H1 (cell line): ENCODE measurements at regions not wholly inside any gene's neighbourhood (a gene's known extent, or its start where the extent isn't known, plus 50 kb on each side); places are given as distances from the start of the nearest gene placed in this dataset.

Experiments
- CTCF ChIA-PET: fragments of 300-600 bp; sonication (Branson Sonifier 250); formaldehyde crosslinking; loops from one replicate; lab custom pipeline; 2021; ENCODE audit not compliant: partially characterized antibody; lab: Charles Lee
- POLR2A ChIA-PET: fragments of 300-600 bp; sonication (Branson Sonifier 250); formaldehyde crosslinking; loops from one replicate; lab custom pipeline; 2021; ENCODE audit warnings: inconsistent platforms; ENCODE audit not compliant: partially characterized antibody; lab: Charles Lee
- DNase-seq, 2 experiments: peaks; one replicate each; pipeline versions ENCODE4 v3.0.0 to v3.0.0-alpha.2; 2010 to 2022; ENCODE audit warnings: low spot score in 2 of 2, low read depth in 1 of 2, mixed read lengths in 1 of 2
- FAIRE-seq: peaks from 2 replicates; lab custom pipeline; 2011; peaks lifted over from hg19 to GRCh38; lab: Jason Lieb, UNC
- H2AFZ ChIP-seq: 2 replicates; pipeline ENCODE4 v1.8.1; 2012; ENCODE audit warnings: low read length, inconsistent platforms
- H2AK5ac ChIP-seq: 2 replicates; pipeline ENCODE4 v1.6.1; 2013; ENCODE audit warnings: low read depth, low read length
- H2BK120ac ChIP-seq: replicated peaks from 2 replicates; pipeline ENCODE3; 2013; ENCODE audit warnings: low read depth, low read length, inconsistent platforms
- H2BK12ac ChIP-seq: 2 replicates; pipeline ENCODE4 v1.6.1; 2013; ENCODE audit warnings: low read depth, low read length
- H2BK15ac ChIP-seq: 2 replicates; pipeline ENCODE4 v1.6.1; 2013; ENCODE audit warnings: low read length
- H2BK20ac ChIP-seq: 2 replicates; pipeline ENCODE4 v1.6.1; 2013; ENCODE audit warnings: low read length
- H2BK5ac ChIP-seq: 2 replicates; pipeline ENCODE4 v1.6.1; 2013; ENCODE audit warnings: low read depth, low read length
- H3K14ac ChIP-seq: 2 replicates; pipeline ENCODE4 v1.6.1; 2013; ENCODE audit warnings: inconsistent platforms; ENCODE audit not compliant: insufficient read length
- H3K18ac ChIP-seq: 2 replicates; pipeline ENCODE4 v1.6.1; 2013; ENCODE audit warnings: low read length; ENCODE audit errors: extremely low read depth
- H3K23ac ChIP-seq: 2 replicates; pipeline ENCODE4 v1.6.1; 2013; ENCODE audit warnings: inconsistent platforms; ENCODE audit not compliant: insufficient read length
- H3K23me2 ChIP-seq: 2 replicates; pipeline ENCODE4 v1.6.1; 2013; ENCODE audit warnings: low read depth, low read length
- H3K27ac ChIP-seq: 2 replicates; pipeline ENCODE4 v1.6.1; 2011; ENCODE audit warnings: low read depth, low read length, inconsistent platforms
- H3K27me3 ChIP-seq, 4 experiments: replicated peaks in 1 of 4; 1 replicate in 1 of 4; 2 replicates in 3 of 4; pipeline versions ENCODE4 v1.6.1 to v1.8.1; 2011 to 2013; ENCODE audit warnings: low read length in 3 of 4, mild to moderate bottlenecking in 3 of 4, inconsistent platforms in 2 of 4, mixed read lengths in 2 of 4, moderate library complexity in 1 of 4; ENCODE audit not compliant: control insufficient read depth in 3 of 4, insufficient read depth in 3 of 4; ENCODE audit errors: extremely low read depth in 1 of 4
- H3K36me3 ChIP-seq, 4 experiments: 2 replicates each; pipeline versions ENCODE4 v1.6.1 to v1.8.1; 2011 to 2013; ENCODE audit warnings: mild to moderate bottlenecking in 4 of 4, low read length in 3 of 4, moderate library complexity in 2 of 4, control low read depth in 1 of 4, inconsistent platforms in 1 of 4; ENCODE audit not compliant: insufficient read depth in 4 of 4, control insufficient read depth in 2 of 4
- H3K4ac ChIP-seq: replicated peaks from 2 replicates; pipeline ENCODE3; 2013; ENCODE audit warnings: low read length, low read depth, mixed read lengths, inconsistent platforms; ENCODE audit not compliant: insufficient read length
- H3K4me1 ChIP-seq, 4 experiments: replicated peaks in 1 of 4; 1 replicate in 1 of 4; 2 replicates in 3 of 4; pipeline versions ENCODE4 v1.6.1 to v1.8.1; 2011 to 2013; ENCODE audit warnings: low read length in 3 of 4, inconsistent platforms in 2 of 4, mixed read lengths in 1 of 4; ENCODE audit not compliant: insufficient read depth in 4 of 4, control insufficient read depth in 3 of 4
- H3K4me2 ChIP-seq, 2 experiments: 2 replicates each; pipeline versions ENCODE4 v1.6.1 to v1.8.1; 2011 to 2013; ENCODE audit warnings: low read depth in 2 of 2, low read length in 2 of 2, control low read depth in 1 of 2, inconsistent platforms in 1 of 2, mild to moderate bottlenecking in 1 of 2; ENCODE audit not compliant: insufficient read depth in 1 of 2
- H3K4me3 ChIP-seq, 4 experiments: fragments of 200-600, 300-600 bp in 1 of 4; sonication (generic), shearing (Covaris generic), sonication (Bioruptor Twin) in 1 of 4; 2 replicates each; pipeline versions ENCODE4 v1.5.1 to v1.8.1; 2011 to 2016; ENCODE audit warnings: low read length in 4 of 4, low read depth in 3 of 4, control low read depth in 2 of 4, inconsistent platforms in 2 of 4, mild to moderate bottlenecking in 2 of 4, mixed read lengths in 1 of 4, moderate library complexity in 1 of 4; ENCODE audit not compliant: insufficient read depth in 2 of 4; ENCODE audit errors: extremely low read depth in 1 of 4
- H3K56ac ChIP-seq: replicated peaks from 2 replicates; pipeline ENCODE3; 2013; ENCODE audit warnings: low read depth, mild to moderate bottlenecking, mixed read lengths, low read length, inconsistent platforms; ENCODE audit not compliant: insufficient read length
- H3K79me1 ChIP-seq: 2 replicates; pipeline ENCODE4 v1.6.1; 2013; ENCODE audit warnings: low read depth, low read length, control low read depth
- H3K79me2 ChIP-seq, 2 experiments: 2 replicates each; pipeline versions ENCODE4 v1.6.1 to v1.8.1; 2012 to 2013; ENCODE audit warnings: low read length in 2 of 2, mild to moderate bottlenecking in 2 of 2, inconsistent platforms in 1 of 2; ENCODE audit not compliant: insufficient read depth in 2 of 2, control insufficient read depth in 1 of 2
- H3K9ac ChIP-seq, 4 experiments: replicated peaks in 1 of 4; 1 replicate in 1 of 4; 2 replicates in 3 of 4; pipeline versions ENCODE4 v1.6.1 to v1.8.1; 2011 to 2013; ENCODE audit warnings: low read depth in 3 of 4, low read length in 3 of 4, control low read depth in 2 of 4, mild to moderate bottlenecking in 2 of 4, moderate library complexity in 2 of 4, inconsistent platforms in 1 of 4; ENCODE audit errors: extremely low read depth in 1 of 4
- H3K9me3 ChIP-seq, 2 experiments: 2 replicates each; pipeline versions ENCODE4 v1.6.1 to v1.8.1; 2012 to 2013; ENCODE audit warnings: mild to moderate bottlenecking in 2 of 2, moderate library complexity in 2 of 2, control low read depth in 1 of 2, inconsistent platforms in 1 of 2, low read depth in 1 of 2, low read length in 1 of 2, mixed read lengths in 1 of 2; ENCODE audit not compliant: insufficient read depth in 2 of 2
- H4K20me1 ChIP-seq, 2 experiments: replicated peaks in 1 of 2; 2 replicates each; pipeline versions ENCODE3 to v1.8.1; 2011 to 2013; ENCODE audit warnings: inconsistent platforms in 2 of 2, low read length in 2 of 2, mild to moderate bottlenecking in 1 of 2; ENCODE audit not compliant: insufficient read depth in 2 of 2, control insufficient read depth in 1 of 2
- H4K5ac ChIP-seq: 2 replicates; pipeline ENCODE4 v1.6.1; 2013; ENCODE audit warnings: low read length, low read depth, mixed read lengths, inconsistent platforms; ENCODE audit not compliant: insufficient read length
- H4K8ac ChIP-seq: 2 replicates; pipeline ENCODE4 v1.8.0; 2013; ENCODE audit warnings: mild to moderate bottlenecking, moderate library complexity, low read length, inconsistent platforms; ENCODE audit not compliant: insufficient read depth; ENCODE audit errors: extremely low read depth
- H4K91ac ChIP-seq: replicated peaks from 2 replicates; pipeline ENCODE3; 2013; ENCODE audit warnings: low read length, mixed read lengths, inconsistent platforms; ENCODE audit not compliant: insufficient read length
- ASH2L ChIP-seq: fragments of 200-600, 300-600 bp; sonication (generic); IDR thresholded peaks from one replicate; pipeline ENCODE4 v1.7.1; 2017; ENCODE audit warnings: low read length
- BCL11A ChIP-seq, 2 experiments: IDR thresholded peaks; one replicate each; pipeline ENCODE4 v1.6.1; 2011; ENCODE audit warnings: low read depth in 2 of 2, low read length in 2 of 2, mild to moderate bottlenecking in 2 of 2
- CBX8 ChIP-seq: fragments of 300-800, 300-1000 bp; sonication (generic); IDR thresholded peaks from 2 replicates; pipeline ENCODE4 v1.7.1; 2016; ENCODE audit warnings: low read depth, low read length, borderline replicate concordance
- KDM1A ChIP-seq: fragments of 200-600, 300-600 bp; sonication (generic); IDR thresholded peaks from 2 replicates; pipeline ENCODE4 v1.7.1; 2016; ENCODE audit warnings: mild to moderate bottlenecking, low read length, borderline replicate concordance
- NANOG ChIP-seq: IDR thresholded peaks from 2 replicates; pipeline ENCODE4 v1.6.1; 2011; ENCODE audit warnings: low read length, low read depth, mild to moderate bottlenecking, inconsistent platforms; ENCODE audit not compliant: insufficient read depth, poor library complexity, severe bottlenecking
- NRF1 ChIP-seq: IDR thresholded peaks from 2 replicates; pipeline ENCODE4 v1.6.1; 2011; ENCODE audit warnings: mild to moderate bottlenecking, low read depth, low read length, improper control_type of control experiment
- PHF8 ChIP-seq: fragments of 200-600 bp; sonication (generic); conservative IDR thresholded peaks from 2 replicates; pipeline ENCODE4 v1.7.1; 2012; ENCODE audit warnings: low read depth, mild to moderate bottlenecking, inconsistent platforms, low read length, moderate library complexity
- POLR2A ChIP-seq, 2 experiments: IDR thresholded peaks; 1 replicate in 1 of 2; 2 replicates in 1 of 2; pipeline ENCODE4 v1.6.1; 2011; ENCODE audit warnings: low read depth in 2 of 2, low read length in 2 of 2, mild to moderate bottlenecking in 2 of 2; ENCODE audit errors: control extremely low read depth in 1 of 2
- POU5F1 ChIP-seq: IDR thresholded peaks from 2 replicates; pipeline ENCODE4 v1.6.1; 2011; ENCODE audit warnings: low read depth, mild to moderate bottlenecking, low read length, moderate library complexity
- RFX5 ChIP-seq: IDR thresholded peaks from 2 replicates; pipeline ENCODE4 v1.6.1; 2011; ENCODE audit warnings: low read depth, low read length, improper control_type of control experiment, borderline replicate concordance
- SP1 ChIP-seq: IDR thresholded peaks from 2 replicates; pipeline ENCODE4 v1.6.1; 2011; ENCODE audit warnings: low read depth, low read length
- TAF1 ChIP-seq: IDR thresholded peaks from 2 replicates; pipeline ENCODE4 v1.6.1; 2011; ENCODE audit warnings: mild to moderate bottlenecking, low read depth, low read length
- TBP ChIP-seq: IDR thresholded peaks from 2 replicates; pipeline ENCODE4 v1.6.1; 2011; ENCODE audit warnings: low read depth, low read length, improper control_type of control experiment
- TCF12 ChIP-seq: IDR thresholded peaks from 2 replicates; pipeline ENCODE4 v1.6.1; 2011; ENCODE audit warnings: low read depth, mild to moderate bottlenecking, low read length
- WGBS, 2 experiments: shearing (Covaris generic) in 1 of 2; methylation state at CpG; one replicate each; pipeline versions ENCODE4 v1.1.6 to v1.1.7; 2013 to 2015; ENCODE audit warnings: low lambda C conversion rate in 2 of 2, mixed read lengths in 2 of 2, inconsistent platforms in 1 of 2, low coverage in 1 of 2, missing lambda C conversion rate in 1 of 2; ENCODE audit not compliant: insufficient replicate concordance in 2 of 2, insufficient coverage in 1 of 2, insufficient read length in 1 of 2; ENCODE audit errors: extremely low coverage in 1 of 2, missing lambda C conversion rate in 1 of 2; 5-methylcytosine and 5-hydroxymethylcytosine counted together
- TF ChIP-seq, protein P1 (sequence below): IDR thresholded peaks from 2 replicates; pipeline ENCODE4 v1.6.1; 2011; ENCODE audit warnings: low read depth, mild to moderate bottlenecking, low read length; ENCODE audit not compliant: insufficient read depth

DNA sequence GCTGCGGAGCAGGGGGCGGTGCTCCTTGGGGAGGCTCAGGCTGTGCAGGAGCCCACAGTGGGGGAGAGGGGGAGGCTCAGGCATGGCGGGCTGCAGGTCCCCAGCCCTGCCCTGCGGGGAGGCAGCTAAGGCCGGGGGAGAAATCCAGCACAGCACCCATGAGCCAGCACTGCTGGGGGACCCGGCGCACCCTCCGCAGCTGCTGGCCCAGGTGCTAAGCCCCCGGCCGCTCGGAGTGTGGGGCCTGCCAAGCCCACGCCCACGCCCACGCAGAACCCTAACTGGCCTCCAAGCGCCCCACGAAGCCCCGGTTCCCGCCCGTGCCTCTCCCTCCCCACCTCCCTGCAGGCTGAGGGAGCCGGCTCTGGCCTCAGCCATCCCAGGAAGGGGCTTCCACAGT lies 145.6 kb upstream of the SEL1L start:
- Histone ChIP-seq H3K4me2 (no peak overlapping the region), H3K36me3 (peaks cover 0 to 3% (median 0%) of the 10 kb centered on the region in 4 experiments; a peak in 1 of 8 replicates), H3K23ac (no peak overlapping the region), H4K8ac (no peak overlapping the region), H3K9me3 (peaks cover 0 to 4% of the 10 kb centered on the region in 2 experiments; a peak in 1 of 4 replicates), H3K56ac (no peak overlapping the region), H2AFZ (no peak overlapping the region), H4K5ac (no peak overlapping the region), H3K4me3 (no peak overlapping the region), H3K27me3 (peaks cover 18 to 68% (median 46%) of the 10 kb centered on the region in 4 experiments), H2AK5ac (no peak overlapping the region), H3K79me2 (no peaks in the 10 kb centered on the region), H2BK120ac (no peak overlapping the region), H2BK15ac (no peak overlapping the region), H3K4ac (no peak overlapping the region), H3K4me1 (peaks cover 0 to 11% (median 9%) of the 10 kb centered on the region in 4 experiments; a peak in 5 of 7 replicates), H3K14ac (no peak overlapping the region), H3K9ac (no peak overlapping the region), H2BK12ac (no peak overlapping the region), H4K91ac (no peak overlapping the region), H3K27ac (no peak overlapping the region), H3K18ac (no peak overlapping the region), H3K23me2 (no peaks in the 10 kb centered on the region), H2BK5ac (no peak overlapping the region), H4K20me1 (peaks cover 0 to 3% of the 10 kb centered on the region in 2 experiments), H3K79me1 (no peaks in the 10 kb centered on the region), H2BK20ac (no peak overlapping the region)
- ChIA-PET POLR2A (no interaction called here), CTCF (interaction anchor here (1.0 to 1.3 kb wide), 2 partner anchors 9 to 22 kb away, joined by 3 to 4 read pairs; no protein-coding TSS in a partner anchor)
- FAIRE-seq (no peak), DNase-seq (no peak)
- 87% methylated on average over 8 of the region's 20 CpGs; no CpG with 5 or more reads in 1 of the 2 experiments for WGBS, 2 experiments
- no peak for TF ChIP-seq TCF12
- TF ChIP-seq PHF8: no peak
- TF ChIP-seq POLR2A (IDR thresholded peaks at IDR 0.05; ENCODE audit: control extremely low read depth in 1 of 2, low read depth in 2 of 2, low read length in 2 of 2): no peak
- TF ChIP-seq KDM1A: no peak
- TF ChIP-seq ASH2L: no peak
- TF ChIP-seq POU5F1: no peak
- TF ChIP-seq SP1: no peak
- no peak for TF ChIP-seq BCL11A (IDR thresholded peaks at IDR 0.05; ENCODE audit: low read depth in 2 of 2, low read length in 2 of 2)
- TF ChIP-seq TAF1: no peak
- no peak for TF ChIP-seq NANOG
- TF ChIP-seq, protein P1, sequence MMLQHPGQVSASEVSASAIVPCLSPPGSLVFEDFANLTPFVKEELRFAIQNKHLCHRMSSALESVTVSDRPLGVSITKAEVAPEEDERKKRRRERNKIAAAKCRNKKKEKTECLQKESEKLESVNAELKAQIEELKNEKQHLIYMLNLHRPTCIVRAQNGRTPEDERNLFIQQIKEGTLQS: no peak
- no peak for TF ChIP-seq RFX5
- TF ChIP-seq TBP: no peak
- TF ChIP-seq NRF1: no peak
- no peak for TF ChIP-seq CBX8
